Caco-2 (cell line): ENCODE measurements at regions not wholly inside any gene's neighbourhood (a gene's known extent, or its start where the extent isn't known, plus 50 kb on each side); places are given as distances from the start of the nearest gene placed in this dataset.

Experiments used
- BruUV-seq: library from RNA; stranded (reverse); fragments of 400-500 nt; replicated peaks from 2 replicates; lab custom pipeline; 2021; lab: Mats Ljungman, UMichigan
- CTCF ChIA-PET: fragments of 300-600 bp; sonication (Branson Sonifier 250); formaldehyde crosslinking; loops from one replicate; lab custom pipeline; 2022; ENCODE audit warnings: antibody characterized with exemption; lab: Charles Lee
- POLR2A ChIA-PET: fragments of 300-600 bp; sonication (Branson Sonifier 250); formaldehyde crosslinking; loops from one replicate; lab custom pipeline; 2022; ENCODE audit warnings: antibody characterized with exemption; lab: Charles Lee
- DNase-seq, 2 experiments: peaks; one replicate each; pipeline versions ENCODE4 v3.0.0 to v3.0.0-alpha.2; 2020 to 2022
- H3K27me3 ChIP-seq: replicated peaks from 2 replicates; pipeline ENCODE4 v1.6.0; 2011; ENCODE audit warnings: low read length; ENCODE audit not compliant: control insufficient read depth, insufficient read depth
- H3K36me3 ChIP-seq: 2 replicates; pipeline ENCODE4 v1.5.1; 2011; ENCODE audit warnings: low read length; ENCODE audit not compliant: control insufficient read depth, insufficient read depth
- H3K4me1 ChIP-seq: fragments of 250-450 bp; sonication (Bioruptor Pico); 2 replicates; pipeline ENCODE4 v1.5.1; 2020; ENCODE audit warnings: mild to moderate bottlenecking
- H3K4me3 ChIP-seq: 2 replicates; pipeline ENCODE4 v1.5.1; 2011; ENCODE audit warnings: low read depth, mild to moderate bottlenecking, control low read depth, low read length
- H3K9me3 ChIP-seq: fragments of 250-450 bp; sonication (Bioruptor Pico); 2 replicates; pipeline ENCODE4 v1.5.1; 2020; ENCODE audit warnings: mild to moderate bottlenecking, moderate library complexity
- H3K27ac Mint-ChIP-seq: one replicate; pipeline ENCODE4 v1.8.0; 2022; ENCODE audit warnings: mixed read lengths; ENCODE audit not compliant: unreplicated experiment
- H3K27me3 Mint-ChIP-seq: one replicate; pipeline ENCODE4 v1.8.0; 2022; ENCODE audit warnings: mixed read lengths; ENCODE audit not compliant: insufficient read depth, unreplicated experiment
- H3K36me3 Mint-ChIP-seq: one replicate; pipeline ENCODE4 v1.8.0; 2022; ENCODE audit warnings: mild to moderate bottlenecking, mixed read lengths; ENCODE audit not compliant: insufficient read depth, unreplicated experiment
- H3K4me1 Mint-ChIP-seq: one replicate; pipeline ENCODE4 v1.8.0; 2022; ENCODE audit warnings: low read depth, mixed read lengths; ENCODE audit not compliant: unreplicated experiment
- H3K4me3 Mint-ChIP-seq: one replicate; pipeline ENCODE4 v1.8.0; 2022; ENCODE audit warnings: mild to moderate bottlenecking, moderate library complexity, mixed read lengths; ENCODE audit not compliant: unreplicated experiment
- H3K9me3 Mint-ChIP-seq: one replicate; pipeline ENCODE4 v1.8.0; 2022; ENCODE audit warnings: mixed read lengths; ENCODE audit not compliant: unreplicated experiment
- intact Hi-C: fragments of 100-400 bp; cut with micrococcal nuclease; formaldehyde crosslinking; loops from one replicate; pipeline ENCODE4 v1.10.0; 2022; ENCODE audit not compliant: unreplicated experiment
- TF ChIP-seq, protein P1 (sequence below), 2 experiments: fragments of 200-600 bp in 1 of 2; IDR thresholded peaks; 1 replicate in 1 of 2; 2 replicates in 1 of 2; pipeline versions ENCODE4 v1.5.1 to v1.8.0; 2011 to 2022; ENCODE audit warnings: antibody characterized with exemption in 1 of 2, control low read depth in 1 of 2, inconsistent platforms in 1 of 2, low read depth in 1 of 2, low read length in 1 of 2, mild to moderate bottlenecking in 1 of 2, moderate library complexity in 1 of 2; ENCODE audit not compliant: insufficient read depth in 1 of 2, severe bottlenecking in 1 of 2, unreplicated experiment in 1 of 2

GRCh38 chr5:30957591-30957990, 235.9 kb upstream of the CDH6 start:
- Mint-ChIP-seq H3K27ac (no peak overlapping the region), H3K9me3 (no peaks in the 10 kb centered on the region), H3K27me3 (no peaks in the 10 kb centered on the region), H3K36me3 (no peaks in the 10 kb centered on the region), H3K4me1 (no peaks in the 10 kb centered on the region), H3K4me3 (no peak overlapping the region)
- DNase-seq = no peak
- no TSS peak for BruUV-seq
- TF ChIP-seq, protein P1, sequence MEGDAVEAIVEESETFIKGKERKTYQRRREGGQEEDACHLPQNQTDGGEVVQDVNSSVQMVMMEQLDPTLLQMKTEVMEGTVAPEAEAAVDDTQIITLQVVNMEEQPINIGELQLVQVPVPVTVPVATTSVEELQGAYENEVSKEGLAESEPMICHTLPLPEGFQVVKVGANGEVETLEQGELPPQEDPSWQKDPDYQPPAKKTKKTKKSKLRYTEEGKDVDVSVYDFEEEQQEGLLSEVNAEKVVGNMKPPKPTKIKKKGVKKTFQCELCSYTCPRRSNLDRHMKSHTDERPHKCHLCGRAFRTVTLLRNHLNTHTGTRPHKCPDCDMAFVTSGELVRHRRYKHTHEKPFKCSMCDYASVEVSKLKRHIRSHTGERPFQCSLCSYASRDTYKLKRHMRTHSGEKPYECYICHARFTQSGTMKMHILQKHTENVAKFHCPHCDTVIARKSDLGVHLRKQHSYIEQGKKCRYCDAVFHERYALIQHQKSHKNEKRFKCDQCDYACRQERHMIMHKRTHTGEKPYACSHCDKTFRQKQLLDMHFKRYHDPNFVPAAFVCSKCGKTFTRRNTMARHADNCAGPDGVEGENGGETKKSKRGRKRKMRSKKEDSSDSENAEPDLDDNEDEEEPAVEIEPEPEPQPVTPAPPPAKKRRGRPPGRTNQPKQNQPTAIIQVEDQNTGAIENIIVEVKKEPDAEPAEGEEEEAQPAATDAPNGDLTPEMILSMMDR (IDR thresholded peaks at IDR 0.05; ENCODE audit: insufficient read depth in 1 of 2, low read depth in 1 of 2, low read length in 1 of 2, severe bottlenecking in 1 of 2, unreplicated experiment in 1 of 2) = no peak
- intact Hi-C loops = no loop called here
- POLR2A ChIA-PET = no interaction called here
- Histone ChIP-seq H3K36me3 (no peaks in the 10 kb centered on the region), H3K4me3 (no peak overlapping the region), H3K4me1 (no peaks in the 10 kb centered on the region), H3K9me3 (no peaks in the 10 kb centered on the region), H3K27me3 (no peaks in the 10 kb centered on the region)
- CTCF ChIA-PET = no interaction called here

GRCh38 chr5:30956251-30956650, 237.2 kb upstream of the CDH6 start:
- intact Hi-C loops = no loop called here
- Histone ChIP-seq H3K27me3 (no peaks in the 10 kb centered on the region), H3K4me3 (no peak overlapping the region), H3K36me3 (no peaks in the 10 kb centered on the region), H3K9me3 (no peaks in the 10 kb centered on the region), H3K4me1 (no peaks in the 10 kb centered on the region)
- BruUV-seq = no TSS peak
- Mint-ChIP-seq H3K36me3 (no peaks in the 10 kb centered on the region), H3K4me1 (no peaks in the 10 kb centered on the region), H3K27ac (no peak overlapping the region), H3K4me3 (no peak overlapping the region), H3K9me3 (no peaks in the 10 kb centered on the region), H3K27me3 (no peaks in the 10 kb centered on the region)
- DNase-seq = no peak
- CTCF ChIA-PET = no interaction called here
- TF ChIP-seq, protein P1 (IDR thresholded peaks at IDR 0.05; ENCODE audit: insufficient read depth in 1 of 2, low read depth in 1 of 2, low read length in 1 of 2, severe bottlenecking in 1 of 2, unreplicated experiment in 1 of 2) = no peak
- POLR2A ChIA-PET = no interaction called here

GRCh38 chr5:30937070-30937469, 256.4 kb upstream of the CDH6 start:
- no peaks in the 10 kb centered on the region for H3K9me3 Mint-ChIP-seq
- H3K27ac Mint-ChIP-seq = no peak overlapping the region
- Histone ChIP-seq H3K4me1 (no peaks in the 10 kb centered on the region), H3K27me3 (no peaks in the 10 kb centered on the region), H3K36me3 (no peaks in the 10 kb centered on the region), H3K9me3 (no peaks in the 10 kb centered on the region), H3K4me3 (no peak overlapping the region)
- CTCF ChIA-PET = no interaction called here
- intact Hi-C loops = no loop called here
- BruUV-seq = no TSS peak
- peaks cover 2% of the 10 kb centered on the region for H3K27me3 Mint-ChIP-seq
- H3K4me3 Mint-ChIP-seq = no peak overlapping the region
- no peak for DNase-seq
- TF ChIP-seq, protein P1 (IDR thresholded peaks at IDR 0.05; ENCODE audit: insufficient read depth in 1 of 2, low read depth in 1 of 2, low read length in 1 of 2, severe bottlenecking in 1 of 2, unreplicated experiment in 1 of 2) = no peak
- no peaks in the 10 kb centered on the region for H3K4me1 Mint-ChIP-seq
- H3K36me3 Mint-ChIP-seq = no peaks in the 10 kb centered on the region
- POLR2A ChIA-PET = no interaction called here
